GM12891 (cell line): ENCODE measurements at regions not wholly inside any gene's neighbourhood (a gene's known extent, or its start where the extent isn't known, plus 50 kb on each side); places are given as distances from the start of the nearest gene placed in this dataset.

ENCODE experiments used
- POLR2A ChIP-seq: IDR thresholded peaks from 2 replicates; pipeline ENCODE4 v1.6.1; 2011; ENCODE audit warnings: low read depth, low read length, control low read depth
- POLR2AphosphoS5 ChIP-seq: IDR thresholded peaks from 2 replicates; pipeline ENCODE4 v1.6.1; 2011; ENCODE audit warnings: low read depth, low read length, control low read depth
- TAF1 ChIP-seq: IDR thresholded peaks from 2 replicates; pipeline ENCODE4 v1.6.1; 2011; ENCODE audit warnings: low read depth, low read length, control low read depth

DNA sequence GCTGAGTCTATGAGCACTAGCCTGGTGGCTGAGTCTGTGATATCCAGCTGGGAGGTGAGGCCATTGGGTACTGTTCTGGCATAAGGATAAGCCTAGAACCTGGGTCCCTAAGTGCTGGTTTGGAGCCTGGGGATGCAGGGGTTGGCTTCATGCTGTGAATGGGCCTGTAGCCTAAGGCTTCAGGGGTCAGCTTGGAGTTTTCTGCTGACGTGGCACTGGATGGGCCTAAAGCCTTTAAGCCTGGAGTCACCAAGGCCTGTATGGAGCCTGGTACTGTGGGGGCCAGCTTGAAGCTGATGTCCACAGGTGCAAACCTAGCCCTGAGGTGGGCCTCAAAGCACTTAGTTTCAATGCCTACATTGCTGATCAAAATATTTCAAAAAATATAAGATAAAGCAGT lies 979.6 kb upstream of the POU3F4 start:
- TF ChIP-seq POLR2A = no peak
- no peak for TF ChIP-seq POLR2AphosphoS5
- TF ChIP-seq TAF1 = no peak
